Choroid plexus epithelial cell (primary cell): ENCODE measurements at regions not wholly inside any gene's neighbourhood (a gene's known extent, or its start where the extent isn't known, plus 50 kb on each side); places are given as distances from the start of the nearest gene placed in this dataset.

ENCODE experiments used
- DNase-seq: peaks from one replicate; pipeline ENCODE4 v3.0.0-alpha.2; 2010; ENCODE audit warnings: low read depth
- H3K4me3 ChIP-seq: 2 replicates; pipeline ENCODE4 v1.5.1; 2011; ENCODE audit warnings: low read depth, mild to moderate bottlenecking, control low read depth, low read length, moderate library complexity
- TF ChIP-seq, protein P1 (sequence below): conservative IDR thresholded peaks from 2 replicates; pipeline ENCODE4 v1.5.1; 2011; ENCODE audit warnings: low read depth, mild to moderate bottlenecking, control low read depth, inconsistent platforms, low read length, moderate library complexity

DNA sequence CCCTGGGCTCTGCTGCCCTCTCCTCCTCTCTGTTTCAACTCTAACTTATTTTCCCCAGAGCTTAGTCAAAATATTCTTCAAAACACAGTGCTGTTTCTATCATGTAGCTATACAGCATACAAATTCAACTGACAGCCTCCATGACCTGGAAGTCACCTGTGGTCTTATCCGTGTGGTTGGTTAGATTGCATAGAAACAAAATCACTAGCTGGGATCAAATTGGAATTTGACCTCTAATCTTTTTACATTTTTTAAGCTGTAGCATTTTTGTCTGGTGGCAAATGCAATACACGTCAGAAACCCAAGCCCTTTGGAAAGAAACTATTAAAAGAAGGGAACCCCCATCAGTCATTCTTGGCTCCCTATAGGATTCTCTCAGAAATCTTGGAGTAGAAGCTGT, 57.3 kb downstream of the ABCC12 start:
- TF ChIP-seq, protein P1, sequence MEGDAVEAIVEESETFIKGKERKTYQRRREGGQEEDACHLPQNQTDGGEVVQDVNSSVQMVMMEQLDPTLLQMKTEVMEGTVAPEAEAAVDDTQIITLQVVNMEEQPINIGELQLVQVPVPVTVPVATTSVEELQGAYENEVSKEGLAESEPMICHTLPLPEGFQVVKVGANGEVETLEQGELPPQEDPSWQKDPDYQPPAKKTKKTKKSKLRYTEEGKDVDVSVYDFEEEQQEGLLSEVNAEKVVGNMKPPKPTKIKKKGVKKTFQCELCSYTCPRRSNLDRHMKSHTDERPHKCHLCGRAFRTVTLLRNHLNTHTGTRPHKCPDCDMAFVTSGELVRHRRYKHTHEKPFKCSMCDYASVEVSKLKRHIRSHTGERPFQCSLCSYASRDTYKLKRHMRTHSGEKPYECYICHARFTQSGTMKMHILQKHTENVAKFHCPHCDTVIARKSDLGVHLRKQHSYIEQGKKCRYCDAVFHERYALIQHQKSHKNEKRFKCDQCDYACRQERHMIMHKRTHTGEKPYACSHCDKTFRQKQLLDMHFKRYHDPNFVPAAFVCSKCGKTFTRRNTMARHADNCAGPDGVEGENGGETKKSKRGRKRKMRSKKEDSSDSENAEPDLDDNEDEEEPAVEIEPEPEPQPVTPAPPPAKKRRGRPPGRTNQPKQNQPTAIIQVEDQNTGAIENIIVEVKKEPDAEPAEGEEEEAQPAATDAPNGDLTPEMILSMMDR, result no peak
- no peak for DNase-seq
- no peak overlapping the region for H3K4me3 ChIP-seq

DNA sequence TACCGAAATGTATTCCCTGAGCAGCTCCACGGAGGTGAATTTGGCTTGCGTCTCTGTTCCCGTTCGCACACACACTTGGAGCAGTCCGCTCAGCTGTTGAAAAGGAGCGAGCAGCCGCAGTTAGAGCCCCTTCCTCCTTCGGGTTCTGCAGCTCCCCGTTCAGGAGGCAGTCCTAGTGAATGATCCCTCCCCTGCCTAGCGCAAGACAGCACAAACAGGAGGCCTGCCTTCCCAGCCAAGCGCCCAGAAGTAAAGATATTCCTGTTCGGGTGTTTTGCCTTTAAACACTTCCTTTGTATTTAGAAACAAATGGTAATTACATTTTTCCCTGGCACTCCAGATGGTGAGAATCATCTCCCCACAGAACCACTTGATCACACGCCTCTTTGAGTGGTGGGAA, 64.7 kb downstream of the ABCC12 start:
- H3K4me3 ChIP-seq, result no peak overlapping the region
- TF ChIP-seq, protein P1, result no peak
- no peak for DNase-seq

DNA sequence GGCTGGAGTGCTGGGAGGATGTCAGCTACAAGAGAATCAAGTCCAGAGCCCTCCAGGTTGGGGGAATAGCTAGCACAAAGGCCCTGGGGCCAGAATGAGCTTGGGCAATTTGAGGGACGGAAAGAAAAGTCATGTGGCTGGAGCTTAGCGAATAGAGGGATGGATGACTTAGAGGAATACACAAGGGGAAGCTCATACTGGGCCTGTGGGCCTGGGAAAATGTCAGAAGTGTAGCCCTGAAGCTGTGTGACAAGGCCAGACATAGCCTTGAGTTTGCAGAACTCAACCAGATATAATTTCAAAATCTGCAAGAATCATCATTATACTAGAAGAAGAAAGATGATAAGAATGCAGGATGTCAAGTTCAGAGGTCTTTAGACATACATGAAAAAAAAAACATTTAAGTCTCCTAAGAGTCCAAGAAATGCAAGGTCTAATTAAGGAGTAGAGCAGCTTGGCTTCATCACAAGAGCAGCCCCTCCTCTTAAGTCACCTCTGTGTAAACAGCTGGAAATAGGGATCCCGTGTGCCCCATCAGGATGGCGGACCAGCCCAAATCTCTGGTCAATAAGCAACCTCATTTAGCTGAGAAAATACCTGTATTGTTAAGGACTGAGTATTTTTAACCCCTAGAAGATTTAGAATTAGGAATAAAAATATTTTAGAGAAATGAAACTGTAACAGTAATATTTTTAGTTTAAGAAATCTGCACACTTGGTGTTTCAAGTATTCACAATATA, 66.6 kb downstream of the ABCC12 start:
- TF ChIP-seq, protein P1, result no peak
- DNase-seq, result no peak
- no peak overlapping the region for H3K4me3 ChIP-seq

DNA sequence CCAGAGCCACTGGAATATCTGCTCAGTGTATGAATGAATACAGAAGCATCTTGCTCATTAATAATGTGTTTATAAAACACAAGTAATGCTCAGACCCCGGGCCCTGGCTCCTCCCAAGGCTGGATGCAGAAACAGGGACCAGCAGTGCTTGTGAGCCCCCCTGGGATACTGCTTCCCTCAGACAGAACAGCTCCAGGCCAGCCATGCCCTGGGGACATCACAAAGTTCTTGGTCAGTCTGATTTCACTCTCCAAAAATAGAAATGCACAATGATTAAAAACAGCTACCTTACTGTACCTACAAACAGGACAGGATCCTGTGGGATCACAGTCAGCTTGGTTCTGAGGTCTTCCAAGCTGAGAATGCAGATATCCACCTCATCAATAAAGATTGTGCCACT, 68.2 kb downstream of the ABCC12 start:
- TF ChIP-seq, protein P1, result no peak
- no peak for DNase-seq
- H3K4me3 ChIP-seq, result no peak overlapping the region

DNA sequence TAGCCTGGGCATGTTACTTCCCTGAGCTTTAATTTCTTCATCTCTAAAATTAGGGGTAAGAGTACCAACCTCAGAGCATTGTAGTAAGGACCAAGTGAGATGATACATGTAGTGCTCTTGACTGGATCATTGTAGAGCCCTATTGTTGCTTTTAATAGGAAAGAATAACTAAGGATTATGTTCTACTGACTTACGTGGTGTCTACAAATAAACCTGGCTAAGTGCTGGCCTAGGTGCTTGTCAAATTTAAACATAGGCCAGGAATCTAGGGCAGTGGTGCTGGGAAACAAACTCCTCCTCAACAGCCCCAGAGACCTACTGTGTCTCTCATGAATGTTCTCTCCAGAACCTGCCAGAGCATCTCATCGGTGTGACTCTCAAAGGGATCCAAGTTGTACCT, 69.4 kb downstream of the ABCC12 start:
- no peak overlapping the region for H3K4me3 ChIP-seq
- DNase-seq, result no peak
- TF ChIP-seq, protein P1, result no peak

DNA sequence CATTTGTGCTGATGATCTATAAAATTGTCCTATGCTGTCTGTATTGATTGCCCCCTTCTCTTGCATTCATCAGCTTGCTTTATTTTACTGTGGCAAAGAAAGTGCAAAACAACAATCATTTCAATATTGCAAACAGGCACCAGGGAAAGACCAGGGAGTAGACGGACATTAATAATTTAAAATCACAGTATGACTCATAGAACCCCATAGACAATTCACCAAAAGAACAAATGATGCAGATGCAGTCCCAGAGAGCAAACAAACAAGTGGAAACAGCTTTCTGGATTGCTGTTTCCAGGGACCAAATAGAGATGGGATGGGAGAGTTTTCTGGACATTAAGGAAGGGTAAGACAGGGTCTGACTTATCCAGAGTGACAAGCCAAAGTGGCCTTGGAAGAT, 70.1 kb downstream of the ABCC12 start:
- TF ChIP-seq, protein P1, result no peak
- H3K4me3 ChIP-seq, result no peak overlapping the region
- no peak for DNase-seq

DNA sequence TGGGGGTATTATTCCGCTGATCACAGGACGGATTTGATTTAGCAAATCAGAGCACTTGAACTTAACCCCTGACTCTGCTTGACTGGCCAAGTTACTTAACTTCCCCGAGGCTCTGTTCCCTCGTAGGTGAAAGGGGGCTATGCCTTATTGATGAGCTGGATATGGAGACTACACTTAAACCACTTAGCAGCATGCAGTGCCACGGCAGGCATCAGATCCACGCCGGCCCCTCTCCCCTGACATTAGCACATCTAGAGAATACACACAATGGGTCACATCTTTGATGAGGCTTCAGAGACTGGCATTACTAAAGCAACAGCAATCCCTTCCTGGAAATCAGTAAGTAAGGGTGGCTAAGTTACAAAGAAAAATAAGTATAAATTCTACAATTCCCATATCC, 71.0 kb downstream of the ABCC12 start:
- TF ChIP-seq, protein P1, result no peak

More for the DNA sequence above, 71.0 kb downstream of the ABCC12 start:
- no peak overlapping the region for H3K4me3 ChIP-seq
- DNase-seq, result no peak
